Heart left ventricle (tissue), 13 donors: ENCODE measurements at regions not wholly inside any gene's neighbourhood (a gene's known extent, or its start where the extent isn't known, plus 50 kb on each side); places are given as distances from the start of the nearest gene placed in this dataset.

Experiments
- POLR2A ChIP-seq, 2 donors: fragments of 450-650 bp; IDR thresholded peaks; one replicate each; pipeline ENCODE4 v1.6.1; 2017; ENCODE audit warnings: antibody characterized with exemption in 2 of 2, mild to moderate bottlenecking in 2 of 2, moderate library complexity in 2 of 2
- TF ChIP-seq, protein P1 (sequence below), 12 donors: fragments of 200-600 bp; sonication (generic) in 4 of 12; IDR thresholded peaks; one replicate each; pipeline versions ENCODE4 v1.5.0 to v1.8.0; 2018 to 2022; ENCODE audit warnings: antibody characterized with exemption in 12 of 12, mild to moderate bottlenecking in 5 of 12
- donor health status: ischemic (EF 13 %, LVEDD 7.1; RV severe dilation, severe dysfunction).
- donor health status: DM: no; HTN: yes; CAD: no.
- donor health status: DM: no; HTN: no; CAD: no.
- donor health status: ischemic (EF 25% LVEDD 6.9; RV normal size, moderate dysfunction).
- donor health status: ischemic (EF 25% LVEDD 5.7; RV mildly dilated, moderate dysfunction).
- donor health status: ischemic (EF 35%, LVEDD 5.7; RV mildly dilated, moderate dysfunction).
- donor health status: nonischemic (EF 11% LVEDD 7.7; RV severe dilation, severe dysfunction).
- donor health status: DM: yes; HTN: yes; CAD: no.
- donor health status: PGD.
- donor health status: ischemic (EF 29% LVEDD 5.4; RV normal size, mild dysfunction).
- donor health status: nonischemic (EF 23%, LVEDD 6.1; RV moderate dilation, normal function).

- TF ChIP-seq, protein P1, sequence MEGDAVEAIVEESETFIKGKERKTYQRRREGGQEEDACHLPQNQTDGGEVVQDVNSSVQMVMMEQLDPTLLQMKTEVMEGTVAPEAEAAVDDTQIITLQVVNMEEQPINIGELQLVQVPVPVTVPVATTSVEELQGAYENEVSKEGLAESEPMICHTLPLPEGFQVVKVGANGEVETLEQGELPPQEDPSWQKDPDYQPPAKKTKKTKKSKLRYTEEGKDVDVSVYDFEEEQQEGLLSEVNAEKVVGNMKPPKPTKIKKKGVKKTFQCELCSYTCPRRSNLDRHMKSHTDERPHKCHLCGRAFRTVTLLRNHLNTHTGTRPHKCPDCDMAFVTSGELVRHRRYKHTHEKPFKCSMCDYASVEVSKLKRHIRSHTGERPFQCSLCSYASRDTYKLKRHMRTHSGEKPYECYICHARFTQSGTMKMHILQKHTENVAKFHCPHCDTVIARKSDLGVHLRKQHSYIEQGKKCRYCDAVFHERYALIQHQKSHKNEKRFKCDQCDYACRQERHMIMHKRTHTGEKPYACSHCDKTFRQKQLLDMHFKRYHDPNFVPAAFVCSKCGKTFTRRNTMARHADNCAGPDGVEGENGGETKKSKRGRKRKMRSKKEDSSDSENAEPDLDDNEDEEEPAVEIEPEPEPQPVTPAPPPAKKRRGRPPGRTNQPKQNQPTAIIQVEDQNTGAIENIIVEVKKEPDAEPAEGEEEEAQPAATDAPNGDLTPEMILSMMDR (IDR thresholded peaks at IDR 0.05) = no peak
- TF ChIP-seq POLR2A (IDR thresholded peaks at IDR 0.05) = no peak
These were observed 63.0 kb upstream of the HS3ST4 start for GRCh38 chr16:25628766-25629165.
